NT2/D1 (cell line): ENCODE measurements at regions not wholly inside any gene's neighbourhood (a gene's known extent, or its start where the extent isn't known, plus 50 kb on each side); places are given as distances from the start of the nearest gene placed in this dataset.

ENCODE experiments used
- DNase-seq: peaks from one replicate; pipeline ENCODE4 v3.0.0-alpha.2; 2011; ENCODE audit warnings: low read depth, low spot score
- H3K27me3 ChIP-seq: 2 replicates; pipeline ENCODE4 v1.6.0; 2011; ENCODE audit warnings: mild to moderate bottlenecking; ENCODE audit not compliant: insufficient read length, insufficient read depth
- H3K36me3 ChIP-seq: 2 replicates; pipeline ENCODE4 v1.6.1; 2011; ENCODE audit warnings: mild to moderate bottlenecking, low read length, mixed read lengths; ENCODE audit not compliant: insufficient read depth, insufficient read length
- H3K4me1 ChIP-seq: 2 replicates; pipeline ENCODE4 v1.5.1; 2011; ENCODE audit not compliant: insufficient read depth, insufficient read length
- H3K4me3 ChIP-seq: 2 replicates; pipeline ENCODE4 v1.5.1; 2011; ENCODE audit warnings: low read depth; ENCODE audit not compliant: insufficient read length
- H3K9ac ChIP-seq: 2 replicates; pipeline ENCODE4 v1.6.0; 2011; ENCODE audit warnings: low read depth; ENCODE audit not compliant: insufficient read length
- H3K9me3 ChIP-seq: 2 replicates; pipeline ENCODE4 v1.5.1; 2011; ENCODE audit warnings: mild to moderate bottlenecking, low read length; ENCODE audit not compliant: insufficient read depth
- SUZ12 ChIP-seq: IDR thresholded peaks from 2 replicates; pipeline ENCODE4 v1.6.1; 2011; ENCODE audit not compliant: insufficient read length, insufficient read depth; ENCODE audit errors: extremely low read depth
- YY1 ChIP-seq: IDR thresholded peaks from 2 replicates; pipeline ENCODE4 v1.6.1; 2011; ENCODE audit not compliant: insufficient read length, insufficient read depth
- ZNF274 ChIP-seq: IDR thresholded peaks from 2 replicates; pipeline ENCODE4 v1.6.1; 2011; ENCODE audit warnings: mild to moderate bottlenecking, low read depth, low read length

- no peak overlapping the region for H3K9ac ChIP-seq
- TF ChIP-seq ZNF274 (no peak), YY1 (no peak), SUZ12 (no peak)
- peaks cover 19% of the 10 kb centered on the region; the same call in 1 of the 2 replicates for H3K9me3 ChIP-seq
- H3K36me3 ChIP-seq = no peaks in the 10 kb centered on the region
- no peaks in the 10 kb centered on the region for H3K27me3 ChIP-seq
- no peak overlapping the region for H3K4me3 ChIP-seq
- H3K4me1 ChIP-seq = no peaks in the 10 kb centered on the region
- no peak for DNase-seq
Measured at GRCh38 chr1:198014355-198014754, 97.2 kb downstream of the LHX9 start.

GRCh38 chr1:198015309-198015708 lies 98.1 kb downstream of the LHX9 start:
- Histone ChIP-seq H3K4me1 (no peaks in the 10 kb centered on the region), H3K36me3 (no peaks in the 10 kb centered on the region), H3K27me3 (no peaks in the 10 kb centered on the region), H3K9me3 (peaks cover 10% of the 10 kb centered on the region; the same call in 1 of the 2 replicates), H3K9ac (no peak overlapping the region), H3K4me3 (no peak overlapping the region)
- TF ChIP-seq YY1 = no peak
- no peak for TF ChIP-seq SUZ12
- no peak for TF ChIP-seq ZNF274
- DNase-seq = no peak

DNA sequence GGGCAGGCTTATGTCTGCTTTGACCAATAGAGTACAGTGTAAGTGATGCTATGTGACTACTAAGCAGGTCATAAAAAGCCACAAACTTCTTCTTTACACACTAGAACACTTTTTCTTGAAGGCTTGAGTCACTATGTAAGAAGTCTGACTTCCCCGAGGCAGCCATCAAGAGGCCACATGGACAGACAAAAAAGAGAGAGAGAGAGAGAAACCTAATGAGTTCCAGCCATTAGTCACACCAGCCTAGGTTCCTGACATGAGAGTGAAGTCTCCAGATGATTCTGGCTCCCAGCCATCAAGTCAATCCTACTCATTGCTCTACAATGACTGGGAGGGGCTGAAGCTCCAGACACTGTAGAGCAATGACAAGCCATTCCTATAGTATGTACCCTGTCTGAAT lies 101.4 kb downstream of the LHX9 start:
- no peak for DNase-seq
- no peak for TF ChIP-seq ZNF274
- TF ChIP-seq SUZ12 = no peak
- no peak for TF ChIP-seq YY1
- no peaks in the 10 kb centered on the region for H3K36me3 ChIP-seq
- no peaks in the 10 kb centered on the region for H3K4me1 ChIP-seq
- H3K9me3 ChIP-seq = no peaks in the 10 kb centered on the region
- no peak overlapping the region for H3K4me3 ChIP-seq
- no peaks in the 10 kb centered on the region for H3K27me3 ChIP-seq
- no peak overlapping the region for H3K9ac ChIP-seq

- no peak for DNase-seq
- no peak for TF ChIP-seq YY1
- no peak for TF ChIP-seq ZNF274
- TF ChIP-seq SUZ12 = no peak
- H3K4me3 ChIP-seq = no peak overlapping the region
- H3K27me3 ChIP-seq = no peaks in the 10 kb centered on the region
- H3K4me1 ChIP-seq = no peaks in the 10 kb centered on the region
- no peaks in the 10 kb centered on the region for H3K9me3 ChIP-seq
- no peaks in the 10 kb centered on the region for H3K36me3 ChIP-seq
- H3K9ac ChIP-seq = no peak overlapping the region
Measured at GRCh38 chr1:198019126-198019525, 102.0 kb downstream of the LHX9 start.

- Histone ChIP-seq H3K36me3 (no peaks in the 10 kb centered on the region), H3K9me3 (no peaks in the 10 kb centered on the region), H3K4me1 (no peaks in the 10 kb centered on the region), H3K9ac (no peak overlapping the region), H3K27me3 (no peaks in the 10 kb centered on the region), H3K4me3 (no peak overlapping the region)
- TF ChIP-seq ZNF274 = no peak
- TF ChIP-seq SUZ12 = no peak
- no peak for TF ChIP-seq YY1
- no peak for DNase-seq
Measured at GRCh38 chr1:198024336-198024735, 107.2 kb downstream of the LHX9 start.

- H3K4me1 ChIP-seq = no peaks in the 10 kb centered on the region
- TF ChIP-seq ZNF274 = no peak
- no peak for TF ChIP-seq YY1
- no peak for TF ChIP-seq SUZ12
Measured at GRCh38 chr1:198024782-198025181, 107.6 kb downstream of the LHX9 start.

GRCh38 chr1:198030682-198031081 lies 113.5 kb downstream of the LHX9 start:
- TF ChIP-seq YY1 (no peak), SUZ12 (no peak), ZNF274 (no peak)
- DNase-seq = no peak
- Histone ChIP-seq H3K4me1 (no peaks in the 10 kb centered on the region), H3K9me3 (no peaks in the 10 kb centered on the region), H3K9ac (no peak overlapping the region), H3K36me3 (no peaks in the 10 kb centered on the region), H3K4me3 (no peak overlapping the region), H3K27me3 (no peaks in the 10 kb centered on the region)

More at GRCh38 chr1:198024782-198025181, 107.6 kb downstream of the LHX9 start:
- H3K9ac ChIP-seq = no peak overlapping the region
- H3K27me3 ChIP-seq = no peaks in the 10 kb centered on the region
- no peaks in the 10 kb centered on the region for H3K36me3 ChIP-seq
- H3K4me3 ChIP-seq = no peak overlapping the region
- H3K9me3 ChIP-seq = no peaks in the 10 kb centered on the region
- no peak for DNase-seq

DNA sequence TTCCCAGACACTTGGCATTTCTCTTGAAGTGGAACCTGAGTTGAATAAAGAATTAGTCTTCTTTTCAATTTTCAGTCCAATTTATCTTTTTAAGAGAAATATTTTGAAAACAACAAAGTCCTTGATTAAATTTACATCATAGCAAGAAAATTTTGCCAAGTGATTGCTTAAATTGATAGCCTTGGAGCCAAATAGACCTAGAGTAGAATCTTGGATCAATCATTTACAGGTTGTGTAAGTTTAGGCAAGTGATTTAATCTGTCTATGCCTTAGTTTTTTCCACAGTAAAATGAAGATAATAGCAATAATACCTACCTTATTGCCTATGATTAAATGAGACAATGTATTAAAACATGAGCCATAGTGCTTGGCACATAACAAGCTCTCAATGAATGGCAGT lies 113.9 kb downstream of the LHX9 start:
- no peak overlapping the region for H3K4me3 ChIP-seq
- H3K27me3 ChIP-seq = no peaks in the 10 kb centered on the region
- H3K4me1 ChIP-seq = no peaks in the 10 kb centered on the region
- TF ChIP-seq YY1 (no peak), SUZ12 (no peak), ZNF274 (no peak)
- no peaks in the 10 kb centered on the region for H3K36me3 ChIP-seq
- no peak for DNase-seq
- no peaks in the 10 kb centered on the region for H3K9me3 ChIP-seq
- no peak overlapping the region for H3K9ac ChIP-seq
